NCI-H2227 (cell line): ENCODE measurements at regions not wholly inside any gene's neighbourhood (a gene's known extent, or its start where the extent isn't known, plus 50 kb on each side); places are given as distances from the start of the nearest gene placed in this dataset.
"Not testable (repeated sequence)": the region's sequence is repeated elsewhere in the genome, so short reads cannot be mapped to it uniquely, and the experiment has no call there.

Experiments used
- DNase-seq: peaks from one replicate; lab custom pipeline; 2025; ENCODE audit not compliant: unreplicated experiment; lab: John Stamatoyannopoulos, UW

DNA sequence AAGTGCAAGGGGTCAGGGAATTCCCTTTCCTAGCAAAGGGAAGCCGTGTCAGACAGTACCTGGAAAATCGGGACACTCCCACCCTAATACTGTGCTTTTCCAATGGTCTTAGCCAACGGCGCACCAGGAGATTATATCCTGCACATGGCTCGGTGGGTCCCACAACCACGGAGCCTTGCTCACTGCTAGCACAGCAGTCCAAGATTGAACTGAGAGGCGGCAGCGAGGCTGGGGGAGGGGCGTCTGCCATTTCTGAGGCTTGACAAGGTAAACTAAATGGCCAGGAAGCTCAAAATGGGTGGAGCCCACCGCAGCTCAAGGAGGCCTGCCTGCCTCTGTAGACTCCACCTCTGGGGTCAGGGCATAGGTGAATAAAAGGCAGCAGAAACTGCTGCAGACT lies 76.5 kb upstream of the LINC00632 start:
- not testable (repeated sequence) for DNase-seq

DNA sequence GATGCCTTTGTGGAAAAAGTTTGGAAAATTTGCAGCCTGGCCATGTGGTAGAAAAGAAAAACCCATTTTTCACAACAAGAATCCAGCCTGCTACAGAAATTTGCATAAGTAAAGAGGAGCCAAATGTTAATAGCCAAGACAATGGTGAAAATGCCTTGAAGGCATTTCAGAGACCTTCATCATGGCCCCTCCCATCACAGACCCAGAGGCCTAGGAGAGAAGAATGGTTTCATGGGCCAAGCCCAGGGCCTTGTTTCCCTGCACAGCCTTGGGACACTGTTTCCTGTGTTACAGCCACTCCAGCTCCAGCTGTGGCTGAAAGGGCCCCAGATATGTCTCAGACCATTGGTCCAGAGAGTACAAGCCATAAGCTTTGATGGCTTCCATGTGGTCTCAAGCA lies 101.4 kb upstream of the LINC00632 start:
- no peak for DNase-seq

DNA sequence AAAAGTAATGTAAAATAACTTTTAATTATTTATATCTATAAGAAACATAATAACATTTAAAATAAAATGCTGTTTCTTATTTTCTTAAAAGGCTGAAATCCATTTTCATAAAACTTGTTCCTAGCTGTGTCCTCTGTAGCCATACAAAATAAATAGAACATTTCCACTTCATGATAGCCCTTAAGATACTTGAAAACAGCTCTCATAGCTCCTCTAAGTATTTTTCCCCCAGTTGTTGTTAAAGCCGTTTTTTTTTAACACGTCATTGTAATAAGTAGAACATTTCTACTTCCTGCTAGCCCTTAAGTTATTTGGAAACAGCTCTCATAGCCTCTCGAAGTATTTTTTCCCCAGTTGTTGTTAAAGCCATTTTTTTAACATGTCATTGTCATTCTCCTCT lies 97.3 kb upstream of the SOX3 start:
- DNase-seq = no peak

DNA sequence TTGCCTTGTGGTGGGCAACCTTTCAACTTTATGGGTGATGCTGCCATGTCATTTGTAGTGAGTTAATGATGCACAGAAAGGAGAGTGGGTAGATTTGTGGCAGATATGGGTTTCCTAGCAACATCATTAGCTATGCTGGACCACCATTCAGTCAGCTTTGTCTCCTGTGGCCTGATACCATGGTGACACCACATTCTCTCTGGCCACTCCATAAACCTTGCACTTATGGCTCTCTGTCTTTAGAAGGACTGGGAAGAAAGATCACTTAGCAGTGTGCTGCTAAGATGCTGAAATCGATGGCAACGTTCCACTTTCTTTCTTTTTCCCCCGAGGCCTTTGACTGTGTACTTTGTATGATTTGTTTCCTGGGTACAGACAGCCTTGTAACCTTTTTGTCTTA lies 95.0 kb upstream of the SOX3 start:
- DNase-seq = no peak

DNA sequence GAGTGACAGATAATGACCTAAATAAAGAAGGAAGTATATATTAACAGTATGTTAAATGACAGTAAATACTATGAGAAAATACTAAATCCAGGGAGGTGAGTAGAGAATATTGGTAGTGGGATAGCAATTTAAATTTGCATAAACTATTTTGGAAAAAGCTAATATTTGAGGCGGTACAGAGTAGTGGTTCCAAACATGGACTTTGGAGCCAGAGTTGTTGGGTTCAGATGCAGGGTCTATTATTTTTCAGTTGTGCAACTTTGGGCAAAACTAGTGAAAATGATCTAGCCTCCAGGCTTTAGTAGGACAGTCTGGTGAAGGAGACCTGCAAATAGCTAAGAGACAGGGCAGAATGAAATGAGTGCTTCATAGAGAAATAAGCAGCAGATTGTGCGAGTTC lies 84.8 kb upstream of the SOX3 start:
- DNase-seq = no peak

DNA sequence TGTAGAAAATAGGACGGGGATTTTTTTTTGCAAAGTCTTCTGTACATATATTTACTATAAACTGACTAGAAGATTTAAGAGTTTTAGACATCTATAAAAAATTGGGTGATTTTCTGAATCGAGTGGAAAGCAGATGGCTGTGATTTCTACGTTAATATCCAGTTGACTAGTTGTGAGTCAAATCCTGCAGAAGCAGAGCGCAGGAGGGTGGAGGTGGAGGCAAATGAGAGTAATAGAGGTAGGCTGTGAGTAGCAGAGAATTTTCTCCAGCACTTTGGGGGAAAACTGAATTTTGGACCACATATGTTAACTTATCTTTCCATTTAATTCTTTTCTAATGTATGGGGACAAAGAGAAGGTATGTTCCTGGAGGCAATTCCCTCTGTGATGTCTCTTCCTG lies 82.1 kb upstream of the SOX3 start:
- no peak for DNase-seq

DNA sequence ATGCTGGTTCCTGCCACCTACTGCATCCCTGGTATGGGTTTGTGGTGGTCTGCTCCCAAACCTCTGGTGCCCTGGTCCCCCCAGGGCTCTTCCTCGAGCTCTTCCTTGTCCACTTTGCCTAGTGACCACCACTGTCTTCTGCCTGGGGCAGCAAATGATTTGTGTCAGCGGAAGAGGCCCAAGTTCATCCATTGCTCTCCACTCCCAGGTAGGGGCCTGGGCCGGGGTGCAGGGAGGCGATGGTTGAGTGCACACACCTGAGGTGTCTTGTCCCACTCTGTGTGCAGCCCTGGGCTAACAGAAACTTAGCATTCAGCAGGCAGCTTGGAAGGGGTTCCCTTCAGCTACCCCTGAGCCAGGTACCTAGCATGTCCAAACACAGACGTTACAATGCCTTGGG lies 75.6 kb upstream of the SOX3 start:
- DNase-seq = no peak

DNA sequence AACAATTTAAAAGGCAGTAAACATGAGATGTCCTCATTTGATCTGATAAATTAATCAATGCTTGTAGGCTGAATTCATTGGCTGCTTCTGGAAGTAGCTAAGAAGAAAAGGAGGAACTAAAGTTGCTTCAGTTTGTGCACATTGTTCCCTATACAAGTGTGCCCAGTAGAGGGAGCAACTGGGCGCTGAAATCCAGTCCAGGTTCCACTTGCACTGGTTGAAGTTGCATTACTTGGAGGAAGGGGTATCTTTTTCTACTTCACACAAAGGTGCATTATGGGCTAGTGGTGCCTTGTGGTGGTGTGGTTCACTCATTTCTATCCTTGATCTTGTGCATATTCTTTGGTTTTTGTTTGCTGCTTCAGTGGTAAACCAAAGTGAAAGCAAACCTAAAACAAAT lies 67.9 kb upstream of the SOX3 start:
- DNase-seq = peak; percentile 2

DNA sequence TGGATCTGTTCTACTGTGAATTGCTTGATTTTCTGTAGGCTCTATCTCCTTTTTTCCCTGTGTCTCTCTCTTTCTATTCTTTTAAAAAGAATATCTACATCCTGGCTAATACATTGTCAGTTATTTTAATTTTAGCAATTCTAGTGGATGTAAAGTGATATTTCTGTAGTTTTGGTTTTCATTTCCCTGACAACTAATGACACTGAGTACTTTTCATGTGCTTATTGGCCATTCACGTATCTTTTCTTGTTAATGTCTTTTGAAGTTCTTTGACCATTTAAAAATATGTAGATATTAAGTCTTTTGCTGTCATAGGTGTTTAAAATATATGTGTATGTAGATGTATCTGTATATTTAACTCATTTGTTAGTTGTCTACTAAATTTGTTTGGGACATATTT lies 59.0 kb upstream of the SOX3 start:
- no peak for DNase-seq
